Endothelial cell of umbilical vein (primary cell): ENCODE measurements at regions not wholly inside any gene's neighbourhood (a gene's known extent, or its start where the extent isn't known, plus 50 kb on each side); places are given as distances from the start of the nearest gene placed in this dataset.

ENCODE experiments used
- BruUV-seq: library from RNA; stranded (reverse); fragments of 400-500 nt; replicated peaks from 2 replicates; lab custom pipeline; 2021; lab: Mats Ljungman, UMichigan
- CTCF ChIA-PET: fragments of 300-600, 350-600 bp; sonication (Branson Sonifier 250); formaldehyde crosslinking; loops from one replicate; lab custom pipeline; 2021; ENCODE audit warnings: antibody characterized with exemption, inconsistent platforms; lab: Charles Lee
- POLR2A ChIA-PET: fragments of 300-600, 350-600 bp; sonication (Branson Sonifier 250); formaldehyde crosslinking; loops from one replicate; lab custom pipeline; 2021; ENCODE audit warnings: antibody characterized with exemption, inconsistent platforms; lab: Charles Lee
- DNase-seq: peaks from one replicate; pipeline ENCODE4 v3.0.0-alpha.2; 2011; ENCODE audit warnings: low read depth, low spot score
- FAIRE-seq: peaks from 2 replicates; lab custom pipeline; 2011; peaks lifted over from hg19 to GRCh38; lab: Jason Lieb, UNC
- H2AFZ ChIP-seq: 2 replicates; pipeline ENCODE4 v1.6.0; 2012; ENCODE audit warnings: low read depth, low read length, control low read depth, inconsistent platforms
- H3K27ac ChIP-seq: 2 replicates; pipeline ENCODE4 v1.5.1; 2011; ENCODE audit warnings: low read depth, mild to moderate bottlenecking, control low read depth, low read length, moderate library complexity; ENCODE audit not compliant: insufficient read depth
- H3K27me3 ChIP-seq, 2 experiments: 2 replicates each; pipeline versions ENCODE4 v1.6.0 to v1.6.1; 2011; ENCODE audit warnings: low read length in 2 of 2, mixed read lengths in 1 of 2; ENCODE audit not compliant: control insufficient read depth in 2 of 2, insufficient read depth in 2 of 2
- H3K36me3 ChIP-seq, 2 experiments: 2 replicates in 1 of 2; 3 replicates in 1 of 2; pipeline ENCODE4 v1.5.1; 2011; ENCODE audit warnings: low read length in 2 of 2, mild to moderate bottlenecking in 1 of 2, moderate library complexity in 1 of 2; ENCODE audit not compliant: control insufficient read depth in 2 of 2, insufficient read depth in 2 of 2; ENCODE audit errors: extremely low read depth in 1 of 2
- H3K4me1 ChIP-seq: 3 replicates; pipeline ENCODE4 v1.5.1; 2011; ENCODE audit warnings: mild to moderate bottlenecking, low read length; ENCODE audit not compliant: control insufficient read depth, insufficient read depth; ENCODE audit errors: extremely low read depth
- H3K4me2 ChIP-seq: 2 replicates; pipeline ENCODE4 v1.6.1; 2011; ENCODE audit warnings: low read length, control low read depth, mixed read lengths; ENCODE audit not compliant: insufficient read depth
- H3K4me3 ChIP-seq, 3 experiments: fragments of 200-600 bp in 1 of 3; sonication (generic), shearing (Covaris generic) in 1 of 3; replicated peaks in 1 of 3; 2 replicates each; pipeline ENCODE4 v1.5.1; 2011 to 2016; ENCODE audit warnings: control low read depth in 3 of 3, low read length in 3 of 3, mild to moderate bottlenecking in 2 of 3, inconsistent platforms in 1 of 3, low read depth in 1 of 3, moderate library complexity in 1 of 3; ENCODE audit not compliant: insufficient read depth in 1 of 3
- H3K79me2 ChIP-seq: 2 replicates; pipeline ENCODE4 v1.6.0; 2012; ENCODE audit warnings: low read length, inconsistent platforms; ENCODE audit not compliant: control insufficient read depth, insufficient read depth
- H3K9ac ChIP-seq: replicated peaks from 2 replicates; pipeline ENCODE3; 2011; ENCODE audit warnings: low read length, control low read depth; ENCODE audit not compliant: insufficient read depth; ENCODE audit errors: extremely low read depth
- H3K9me1 ChIP-seq: replicated peaks from 3 replicates; pipeline ENCODE4 v1.6.0; 2011; ENCODE audit warnings: mild to moderate bottlenecking, low read length; ENCODE audit not compliant: control insufficient read depth, insufficient read depth; ENCODE audit errors: extremely low read depth
- H3K9me3 ChIP-seq: replicated peaks from 2 replicates; pipeline ENCODE4 v1.5.1; 2012; ENCODE audit warnings: low read length, inconsistent platforms; ENCODE audit not compliant: control insufficient read depth, insufficient read depth
- H4K20me1 ChIP-seq: replicated peaks from 2 replicates; pipeline ENCODE3; 2011; ENCODE audit warnings: mild to moderate bottlenecking, low read length; ENCODE audit not compliant: control insufficient read depth, insufficient read depth; ENCODE audit errors: extremely low read depth
- EZH2 ChIP-seq: IDR thresholded peaks from 2 replicates; pipeline ENCODE4 v1.6.1; 2012; ENCODE audit warnings: borderline replicate concordance, low read depth, mild to moderate bottlenecking, moderate library complexity, low read length, inconsistent platforms; ENCODE audit not compliant: severe bottlenecking
- FOS ChIP-seq: IDR thresholded peaks from 2 replicates; pipeline ENCODE4 v1.6.1; 2011; ENCODE audit warnings: mild to moderate bottlenecking, low read length, moderate library complexity, borderline replicate concordance; ENCODE audit not compliant: insufficient read depth
- GATA2 ChIP-seq: IDR thresholded peaks from 2 replicates; pipeline ENCODE4 v1.7.0; 2011; ENCODE audit warnings: low read depth, mild to moderate bottlenecking, moderate library complexity, mixed read lengths, low read length; ENCODE audit not compliant: insufficient read length, insufficient read depth
- JUN ChIP-seq: IDR thresholded peaks from 2 replicates; pipeline ENCODE4 v1.6.1; 2011; ENCODE audit warnings: borderline replicate concordance, low read depth; ENCODE audit not compliant: insufficient read length, insufficient read depth
- MYC ChIP-seq: IDR thresholded peaks from one replicate; pipeline ENCODE4 v1.6.1; 2011; ENCODE audit warnings: mild to moderate bottlenecking, low read depth, low read length
- POLR2A ChIP-seq: IDR thresholded peaks from 2 replicates; pipeline ENCODE4 v1.6.1; 2012; ENCODE audit warnings: low read depth, mild to moderate bottlenecking, control low read depth, low read length
- POLR2AphosphoS5 ChIP-seq: IDR thresholded peaks from 2 replicates; pipeline ENCODE4 v1.6.1; 2012; ENCODE audit warnings: low read depth, mild to moderate bottlenecking, control low read depth, low read length, moderate library complexity; ENCODE audit not compliant: insufficient read depth
- dilution Hi-C: fragments of 300-500 bp; cut with MboI; formaldehyde crosslinking; loops from one replicate; pipeline ENCODE4 v1.15.0; 2019; ENCODE audit warnings: low sequenced_read_pairs; ENCODE audit not compliant: extremely low pct_ligation_motif_present
- intact Hi-C: fragments of 100-400 bp; cut with micrococcal nuclease; formaldehyde crosslinking; loops from one replicate; pipeline ENCODE4 v1.10.0; 2022
- TF ChIP-seq, protein P1 (sequence below): IDR thresholded peaks from 2 replicates; pipeline ENCODE4 v1.6.1; 2011; ENCODE audit not compliant: insufficient read depth, insufficient read length
- TF ChIP-seq, protein P2 (sequence below), 2 donors: IDR thresholded peaks; 1 replicate in 1 of 2; 2 replicates in 1 of 2; pipeline ENCODE4 v1.5.1; 2011; ENCODE audit warnings: low read length in 2 of 2, mild to moderate bottlenecking in 2 of 2, moderate library complexity in 2 of 2, control low read depth in 1 of 2, inconsistent platforms in 1 of 2, low read depth in 1 of 2; ENCODE audit not compliant: insufficient read depth in 1 of 2; ENCODE audit errors: extremely low read depth in 1 of 2

DNA sequence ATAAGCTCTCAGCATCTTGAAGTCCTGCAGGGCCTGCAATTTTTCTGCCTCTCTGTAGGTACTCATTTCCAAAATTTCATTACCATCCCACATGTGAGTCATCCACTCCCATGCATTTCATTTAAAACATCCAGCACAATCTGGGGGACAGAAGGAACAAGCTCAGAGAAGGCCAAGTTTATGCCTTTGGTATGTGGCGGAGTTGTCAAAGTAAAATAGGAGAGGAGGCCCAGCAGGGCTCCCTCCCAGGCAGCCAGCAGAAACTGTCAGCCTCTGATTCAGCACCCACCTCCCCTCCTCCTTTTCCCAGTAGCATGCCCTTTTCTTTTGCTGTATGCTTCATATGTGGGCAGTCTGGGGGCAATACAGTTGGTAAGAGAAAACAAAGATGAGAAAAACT, 126.4 kb upstream of the ZNF366 start:
- Histone ChIP-seq H3K4me1 (peaks cover 5% of the 10 kb centered on the region), H3K27ac (no peak overlapping the region)

DNA sequence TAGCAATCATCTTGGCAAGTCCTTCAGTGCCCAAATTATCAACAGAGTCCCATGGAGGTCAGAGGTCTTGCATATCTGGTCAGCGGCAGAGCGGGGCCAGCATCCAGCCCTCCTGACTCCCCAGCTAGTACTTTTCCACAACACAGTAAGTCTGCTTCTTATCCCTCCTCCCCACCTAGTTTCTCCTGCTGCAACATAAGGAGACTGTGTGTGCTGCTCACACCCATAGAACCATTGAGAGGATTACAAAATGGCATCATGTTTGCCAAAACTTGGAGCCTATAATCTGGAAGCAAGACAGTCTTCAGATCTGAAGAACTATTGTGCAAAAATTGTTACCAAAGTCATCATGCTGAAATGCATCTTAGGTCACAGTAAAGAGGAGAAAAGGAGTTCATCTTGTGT, 125.8 kb upstream of the ZNF366 start:
- DNase-seq (no peak), FAIRE-seq (no peak)
- Histone ChIP-seq H3K9me3 (no peaks in the 10 kb centered on the region), H3K79me2 (no peaks in the 10 kb centered on the region), H3K36me3 (no peaks in the 10 kb centered on the region), H3K9me1 (no peaks in the 10 kb centered on the region), H3K4me1 (peaks cover 5% of the 10 kb centered on the region), H3K27me3 (no peaks in the 10 kb centered on the region), H3K4me2 (no peak overlapping the region), H4K20me1 (no peaks in the 10 kb centered on the region), H3K27ac (no peak overlapping the region), H2AFZ (no peak overlapping the region), H3K9ac (no peak overlapping the region), H3K4me3 (no peak overlapping the region)
- POLR2A ChIA-PET: no interaction called here
- CTCF ChIA-PET: interaction anchor here (3.1 kb wide), 1 partner anchor 22 kb away, joined by 12 read pairs; no protein-coding TSS in a partner anchor
- BruUV-seq: no TSS peak
- dilution Hi-C loops (no loop called here), intact Hi-C loops (no loop called here)
- no peak for TF ChIP-seq POLR2A
- TF ChIP-seq POLR2AphosphoS5: no peak
- no peak for TF ChIP-seq JUN
- no peak for TF ChIP-seq MYC
- TF ChIP-seq, protein P1, sequence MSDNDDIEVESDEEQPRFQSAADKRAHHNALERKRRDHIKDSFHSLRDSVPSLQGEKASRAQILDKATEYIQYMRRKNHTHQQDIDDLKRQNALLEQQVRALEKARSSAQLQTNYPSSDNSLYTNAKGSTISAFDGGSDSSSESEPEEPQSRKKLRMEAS: no peak
- TF ChIP-seq, protein P2, sequence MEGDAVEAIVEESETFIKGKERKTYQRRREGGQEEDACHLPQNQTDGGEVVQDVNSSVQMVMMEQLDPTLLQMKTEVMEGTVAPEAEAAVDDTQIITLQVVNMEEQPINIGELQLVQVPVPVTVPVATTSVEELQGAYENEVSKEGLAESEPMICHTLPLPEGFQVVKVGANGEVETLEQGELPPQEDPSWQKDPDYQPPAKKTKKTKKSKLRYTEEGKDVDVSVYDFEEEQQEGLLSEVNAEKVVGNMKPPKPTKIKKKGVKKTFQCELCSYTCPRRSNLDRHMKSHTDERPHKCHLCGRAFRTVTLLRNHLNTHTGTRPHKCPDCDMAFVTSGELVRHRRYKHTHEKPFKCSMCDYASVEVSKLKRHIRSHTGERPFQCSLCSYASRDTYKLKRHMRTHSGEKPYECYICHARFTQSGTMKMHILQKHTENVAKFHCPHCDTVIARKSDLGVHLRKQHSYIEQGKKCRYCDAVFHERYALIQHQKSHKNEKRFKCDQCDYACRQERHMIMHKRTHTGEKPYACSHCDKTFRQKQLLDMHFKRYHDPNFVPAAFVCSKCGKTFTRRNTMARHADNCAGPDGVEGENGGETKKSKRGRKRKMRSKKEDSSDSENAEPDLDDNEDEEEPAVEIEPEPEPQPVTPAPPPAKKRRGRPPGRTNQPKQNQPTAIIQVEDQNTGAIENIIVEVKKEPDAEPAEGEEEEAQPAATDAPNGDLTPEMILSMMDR (IDR thresholded peaks at IDR 0.05; ENCODE audit: extremely low read depth in 1 of 2, insufficient read depth in 1 of 2, low read depth in 1 of 2, low read length in 2 of 2): no peak
- TF ChIP-seq FOS: no peak
- no peak for TF ChIP-seq GATA2
- TF ChIP-seq EZH2: no peak

More for the DNA sequence above, 126.4 kb upstream of the ZNF366 start:
- FAIRE-seq: no peak
- Histone ChIP-seq H3K4me3 (no peak overlapping the region), H4K20me1 (no peaks in the 10 kb centered on the region), H3K9ac (no peak overlapping the region), H3K9me1 (no peaks in the 10 kb centered on the region), H3K27me3 (no peaks in the 10 kb centered on the region), H3K36me3 (no peaks in the 10 kb centered on the region), H2AFZ (no peak overlapping the region), H3K9me3 (no peaks in the 10 kb centered on the region), H3K4me2 (no peak overlapping the region), H3K79me2 (no peaks in the 10 kb centered on the region)
- no peak for DNase-seq
- ChIA-PET CTCF (no interaction called here), POLR2A (no interaction called here)
- TF ChIP-seq FOS (no peak), EZH2 (no peak), POLR2AphosphoS5 (no peak)
- BruUV-seq: no TSS peak
- dilution Hi-C loops: no loop called here
- intact Hi-C loops: no loop called here
